NCI-H446 (cell line): ENCODE measurements at regions not wholly inside any gene's neighbourhood (a gene's known extent, or its start where the extent isn't known, plus 50 kb on each side); places are given as distances from the start of the nearest gene placed in this dataset.
"Not testable (repeated sequence)": the region's sequence is repeated elsewhere in the genome, so short reads cannot be mapped to it uniquely, and the experiment has no call there.

Experiments used
- DNase-seq, 2 experiments: peaks; one replicate each; lab custom pipeline; 2025; lab: John Stamatoyannopoulos, UW

DNA sequence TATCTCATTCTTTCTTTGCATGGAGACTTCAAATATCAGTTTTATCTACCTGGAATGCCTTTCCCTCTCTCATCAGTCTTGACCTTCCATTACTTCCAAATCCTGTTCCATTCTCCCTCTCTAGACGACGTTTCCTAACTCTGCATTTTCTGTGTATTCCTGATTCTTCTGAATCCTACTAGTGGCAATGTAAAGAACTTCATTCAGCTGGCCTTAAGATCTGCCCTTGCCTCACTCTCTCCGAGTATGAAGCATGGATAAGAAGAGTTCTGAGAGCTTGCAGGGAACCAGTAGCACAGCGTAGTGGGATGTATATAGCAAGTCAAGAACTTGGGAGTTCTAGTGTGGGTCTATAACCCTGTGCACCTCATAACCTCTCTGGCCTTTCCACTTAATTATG lies 68.5 kb upstream of the HOXC13 start:
- no peak for DNase-seq

DNA sequence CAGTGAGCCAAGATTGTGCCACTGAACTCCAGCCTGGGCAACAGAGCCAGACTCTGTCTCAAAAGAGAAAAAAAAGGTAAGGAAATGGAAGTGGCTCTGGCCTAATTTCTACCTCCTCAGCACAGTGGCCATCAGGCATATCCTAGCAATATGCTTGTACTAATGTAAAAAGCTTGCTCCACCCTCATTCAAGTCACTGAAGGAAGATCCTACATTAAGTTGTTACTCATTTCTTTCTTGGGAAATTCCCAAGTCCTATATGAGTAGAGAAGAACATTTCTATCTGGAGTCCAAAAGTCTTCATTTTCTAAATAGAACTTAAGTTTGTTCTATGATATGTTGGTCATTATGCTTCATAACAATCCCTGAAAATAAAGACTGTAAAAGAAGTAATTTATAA lies 67.3 kb upstream of the HOXC13 start:
- DNase-seq = no peak

DNA sequence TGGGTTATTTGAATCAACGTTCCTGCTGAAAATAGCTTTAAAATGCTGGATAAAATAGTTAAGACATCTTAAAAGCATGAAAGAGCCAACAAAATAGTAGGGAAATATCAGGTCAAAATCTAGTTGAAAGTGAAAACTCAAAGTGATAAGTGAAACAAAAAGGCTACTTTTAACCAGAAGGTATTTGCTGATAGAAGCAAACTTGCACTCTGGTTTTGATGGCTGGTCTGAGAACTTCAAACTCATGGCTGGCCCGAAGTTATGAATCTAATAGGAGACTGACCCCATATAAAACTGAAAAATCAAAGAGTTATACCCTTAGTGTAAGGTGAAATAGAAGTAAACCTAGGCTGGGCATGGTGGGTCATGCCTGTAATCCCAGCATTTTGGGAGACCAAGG lies 66.3 kb upstream of the HOXC13 start:
- no peak for DNase-seq

DNA sequence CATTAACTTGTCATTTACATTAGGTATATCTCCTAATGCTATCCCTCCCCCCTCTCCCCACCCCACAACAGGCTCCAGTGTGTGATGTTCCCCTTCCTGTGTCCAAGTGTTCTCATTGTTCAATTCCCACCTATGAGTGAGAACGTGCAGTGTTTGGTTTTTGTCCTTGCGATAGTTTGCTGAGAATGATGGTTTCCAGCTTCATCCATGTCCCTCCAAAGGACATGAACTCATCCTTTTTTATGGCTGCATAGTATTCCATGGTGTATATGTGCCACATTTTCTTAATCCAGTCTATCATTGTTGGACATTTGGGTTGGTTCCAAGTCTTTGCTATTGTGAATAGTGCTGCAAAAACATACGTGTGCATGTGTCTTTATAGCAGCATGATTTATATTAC lies 60.7 kb upstream of the HOXC13 start:
- DNase-seq = not testable (repeated sequence)

DNA sequence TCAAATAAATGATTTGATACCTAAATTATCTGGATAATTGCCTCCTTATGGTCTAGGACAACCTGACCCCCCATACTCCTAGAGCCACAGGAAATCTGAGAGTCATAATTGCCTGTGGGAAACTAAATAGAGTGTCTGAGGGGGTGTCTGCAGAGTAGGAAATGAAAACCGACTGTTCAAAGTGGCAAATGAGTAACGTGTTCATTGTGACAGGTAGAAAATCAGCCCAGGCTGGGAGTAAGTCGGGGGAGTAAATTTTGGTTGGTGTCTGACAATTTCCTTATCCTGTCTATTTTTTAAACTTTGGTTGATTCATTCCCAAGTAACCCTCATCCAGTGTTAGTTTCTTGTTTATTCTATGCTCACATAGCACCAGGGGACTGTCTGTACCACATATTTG lies 51.6 kb upstream of the HOXC13 start:
- no peak for DNase-seq

DNA sequence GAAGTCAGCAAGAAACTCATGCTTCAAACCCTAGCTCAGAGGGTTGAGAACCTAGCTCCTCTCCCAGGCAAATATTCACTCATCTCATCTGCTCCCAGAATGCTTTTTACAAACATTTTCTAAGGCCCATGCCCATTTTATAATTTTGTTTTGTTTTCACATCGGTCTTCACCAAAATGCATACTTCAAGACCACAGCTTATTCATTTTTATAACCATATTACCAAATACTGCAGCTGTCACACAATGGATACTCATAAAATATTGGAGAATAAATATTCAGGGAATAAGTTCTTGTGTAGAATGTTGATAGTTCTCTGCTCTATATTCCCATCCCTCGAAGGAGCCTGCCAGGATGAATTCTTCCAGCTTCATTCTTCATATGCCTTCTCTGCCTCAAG lies 50.8 kb upstream of the HOXC13 start:
- DNase-seq = no peak
